ENCODE measurements at regions not wholly inside any gene's neighbourhood (a gene's known extent, or its start where the extent isn't known, plus 50 kb on each side); places are given as distances from the start of the nearest gene placed in this dataset.

- no peak for TF ChIP-seq EZH2phosphoT487 (IDR thresholded peaks at IDR 0.05)
- TF ChIP-seq, protein P1, sequence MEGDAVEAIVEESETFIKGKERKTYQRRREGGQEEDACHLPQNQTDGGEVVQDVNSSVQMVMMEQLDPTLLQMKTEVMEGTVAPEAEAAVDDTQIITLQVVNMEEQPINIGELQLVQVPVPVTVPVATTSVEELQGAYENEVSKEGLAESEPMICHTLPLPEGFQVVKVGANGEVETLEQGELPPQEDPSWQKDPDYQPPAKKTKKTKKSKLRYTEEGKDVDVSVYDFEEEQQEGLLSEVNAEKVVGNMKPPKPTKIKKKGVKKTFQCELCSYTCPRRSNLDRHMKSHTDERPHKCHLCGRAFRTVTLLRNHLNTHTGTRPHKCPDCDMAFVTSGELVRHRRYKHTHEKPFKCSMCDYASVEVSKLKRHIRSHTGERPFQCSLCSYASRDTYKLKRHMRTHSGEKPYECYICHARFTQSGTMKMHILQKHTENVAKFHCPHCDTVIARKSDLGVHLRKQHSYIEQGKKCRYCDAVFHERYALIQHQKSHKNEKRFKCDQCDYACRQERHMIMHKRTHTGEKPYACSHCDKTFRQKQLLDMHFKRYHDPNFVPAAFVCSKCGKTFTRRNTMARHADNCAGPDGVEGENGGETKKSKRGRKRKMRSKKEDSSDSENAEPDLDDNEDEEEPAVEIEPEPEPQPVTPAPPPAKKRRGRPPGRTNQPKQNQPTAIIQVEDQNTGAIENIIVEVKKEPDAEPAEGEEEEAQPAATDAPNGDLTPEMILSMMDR (IDR thresholded peaks at IDR 0.05), result no peak
- no peak for TF ChIP-seq EZH2 (IDR thresholded peaks at IDR 0.05)
- Histone ChIP-seq H3K9me3 (ENCODE audit: low read depth) (no peaks in the 10 kb centered on the region), H3K4me2 (no peak overlapping the region), H3K27me3 (no peaks in the 10 kb centered on the region), H3K4me1 (peaks cover 13% of the 10 kb centered on the region), H3K9ac (no peak overlapping the region), H3K79me2 (ENCODE audit: low read depth) (no peaks in the 10 kb centered on the region), H4K20me1 (ENCODE audit: low read depth) (no peaks in the 10 kb centered on the region), H3K27ac (no peak overlapping the region), H3F3A (ENCODE audit: low read depth) (no peaks in the 10 kb centered on the region), H3K36me3 (no peaks in the 10 kb centered on the region), H3K4me3 (no peak overlapping the region), H2AFZ (replicated peaks) (no peak overlapping the region)
- H3K27me3 Mint-ChIP-seq (ENCODE audit: insufficient read depth, low read depth), result no peaks in the 10 kb centered on the region
- H3K27ac Mint-ChIP-seq, result no peak overlapping the region
- DNase-seq (ENCODE audit: low spot score), result no peak
- H3K9me3 Mint-ChIP-seq, result peaks cover 2% of the 10 kb centered on the region
- no peak overlapping the region for H3K4me3 Mint-ChIP-seq
- no peaks in the 10 kb centered on the region for H3K36me3 Mint-ChIP-seq
- peaks cover 2% of the 10 kb centered on the region for H3K4me1 Mint-ChIP-seq
These were observed 103.8 kb downstream of the CHD9NB start for GRCh38 chr16:52948946-52949345.

- Histone ChIP-seq H3K79me2 (ENCODE audit: low read depth) (no peaks in the 10 kb centered on the region), H3K4me1 (no peaks in the 10 kb centered on the region), H3K36me3 (no peaks in the 10 kb centered on the region), H3K4me2 (no peak overlapping the region), H3K9me3 (ENCODE audit: low read depth) (no peaks in the 10 kb centered on the region), H2AFZ (replicated peaks) (no peak overlapping the region), H4K20me1 (ENCODE audit: low read depth) (no peaks in the 10 kb centered on the region), H3K9ac (no peak overlapping the region), H3K4me3 (no peak overlapping the region), H3F3A (ENCODE audit: low read depth) (no peaks in the 10 kb centered on the region), H3K27ac (no peak overlapping the region), H3K27me3 (no peaks in the 10 kb centered on the region)
- TF ChIP-seq, protein P1 (IDR thresholded peaks at IDR 0.05), result no peak
- no peak for TF ChIP-seq EZH2phosphoT487 (IDR thresholded peaks at IDR 0.05)
- TF ChIP-seq EZH2 (IDR thresholded peaks at IDR 0.05), result no peak
- peaks cover 10% of the 10 kb centered on the region for H3K4me1 Mint-ChIP-seq
- peaks cover 3% of the 10 kb centered on the region for H3K9me3 Mint-ChIP-seq
- no peak overlapping the region for H3K4me3 Mint-ChIP-seq
- no peaks in the 10 kb centered on the region for H3K36me3 Mint-ChIP-seq
- H3K27ac Mint-ChIP-seq, result no peak overlapping the region
- H3K27me3 Mint-ChIP-seq (ENCODE audit: insufficient read depth, low read depth), result no peaks in the 10 kb centered on the region
- no peak for DNase-seq (ENCODE audit: low spot score)
These were observed 120.4 kb downstream of the CHD9NB start for GRCh38 chr16:52932321-52932720.

- Histone ChIP-seq H3K4me2 (no peak overlapping the region), H3F3A (ENCODE audit: low read depth) (no peaks in the 10 kb centered on the region), H3K27ac (no peak overlapping the region), H3K79me2 (ENCODE audit: low read depth) (no peaks in the 10 kb centered on the region), H3K36me3 (no peaks in the 10 kb centered on the region), H3K4me1 (no peaks in the 10 kb centered on the region), H3K4me3 (no peak overlapping the region), H3K9me3 (ENCODE audit: low read depth) (no peaks in the 10 kb centered on the region), H2AFZ (replicated peaks) (no peak overlapping the region), H3K9ac (no peak overlapping the region), H3K27me3 (no peaks in the 10 kb centered on the region), H4K20me1 (ENCODE audit: low read depth) (no peaks in the 10 kb centered on the region)
- Mint-ChIP-seq H3K36me3 (no peaks in the 10 kb centered on the region), H3K9me3 (peaks cover 3% of the 10 kb centered on the region), H3K4me3 (no peak overlapping the region), H3K4me1 (peaks cover 10% of the 10 kb centered on the region), H3K27me3 (ENCODE audit: insufficient read depth, low read depth) (peaks cover 2% of the 10 kb centered on the region), H3K27ac (peak overlapping the region; percentile 5)
- DNase-seq (ENCODE audit: low spot score), result no peak
- no peak for TF ChIP-seq EZH2phosphoT487 (IDR thresholded peaks at IDR 0.05)
These were observed 123.0 kb downstream of the CHD9NB start for GRCh38 chr16:52929478-52930400.

GRCh38 chr16:52928955-52929354, 123.7 kb downstream of the CHD9NB start:
- no peak overlapping the region for H3K4me3 ChIP-seq
- no peaks in the 10 kb centered on the region for H3K4me1 ChIP-seq
- no peaks in the 10 kb centered on the region for H3K9me3 ChIP-seq (ENCODE audit: low read depth)
- H3K4me2 ChIP-seq, result no peak overlapping the region
- no peaks in the 10 kb centered on the region for H3F3A ChIP-seq (ENCODE audit: low read depth)
- H3K36me3 ChIP-seq, result no peaks in the 10 kb centered on the region
- H3K27ac Mint-ChIP-seq, result no peak overlapping the region
- no peaks in the 10 kb centered on the region for H3K36me3 Mint-ChIP-seq
- no peak overlapping the region for H3K9ac ChIP-seq
- no peak for TF ChIP-seq EZH2phosphoT487 (IDR thresholded peaks at IDR 0.05)
- no peak for TF ChIP-seq EZH2 (IDR thresholded peaks at IDR 0.05)
- TF ChIP-seq, protein P1 (IDR thresholded peaks at IDR 0.05), result no peak
- H3K4me3 Mint-ChIP-seq, result no peak overlapping the region
- no peaks in the 10 kb centered on the region for H3K79me2 ChIP-seq (ENCODE audit: low read depth)
- H3K9me3 Mint-ChIP-seq, result peaks cover 3% of the 10 kb centered on the region
- H3K27me3 Mint-ChIP-seq (ENCODE audit: insufficient read depth, low read depth), result peaks cover 2% of the 10 kb centered on the region
- no peak for DNase-seq (ENCODE audit: low spot score)
- H4K20me1 ChIP-seq (ENCODE audit: low read depth), result no peaks in the 10 kb centered on the region
- no peak overlapping the region for H3K27ac ChIP-seq
- H2AFZ ChIP-seq (replicated peaks), result no peak overlapping the region
- peaks cover 10% of the 10 kb centered on the region for H3K4me1 Mint-ChIP-seq
- H3K27me3 ChIP-seq, result no peaks in the 10 kb centered on the region

Measured in neural progenitor cell (in vitro differentiated cells).